Kidney epithelial cell (primary cell): ENCODE measurements at regions not wholly inside any gene's neighbourhood (a gene's known extent, or its start where the extent isn't known, plus 50 kb on each side); places are given as distances from the start of the nearest gene placed in this dataset.
"Not testable (repeated sequence)": the region's sequence is repeated elsewhere in the genome, so short reads cannot be mapped to it uniquely, and the experiment has no call there.

ENCODE experiments used
- DNase-seq: peaks from one replicate; pipeline ENCODE4 v3.0.0-alpha.2; 2010; ENCODE audit warnings: low read depth
- H3K27me3 ChIP-seq: 2 replicates; pipeline ENCODE4 v1.6.0; 2011; ENCODE audit warnings: low read length; ENCODE audit not compliant: control insufficient read depth, insufficient read depth
- H3K36me3 ChIP-seq: 2 replicates; pipeline ENCODE4 v1.5.1; 2011; ENCODE audit warnings: low read length; ENCODE audit not compliant: control insufficient read depth, insufficient read depth
- H3K4me3 ChIP-seq: 2 replicates; pipeline ENCODE4 v1.5.1; 2011; ENCODE audit warnings: low read depth, mild to moderate bottlenecking, control low read depth, low read length
- TF ChIP-seq, protein P1 (sequence below): IDR thresholded peaks from 2 replicates; pipeline ENCODE4 v1.5.1; 2011; ENCODE audit warnings: mild to moderate bottlenecking, moderate library complexity, low read length, control low read depth, inconsistent platforms; ENCODE audit not compliant: insufficient read depth, poor library complexity, severe bottlenecking

DNA sequence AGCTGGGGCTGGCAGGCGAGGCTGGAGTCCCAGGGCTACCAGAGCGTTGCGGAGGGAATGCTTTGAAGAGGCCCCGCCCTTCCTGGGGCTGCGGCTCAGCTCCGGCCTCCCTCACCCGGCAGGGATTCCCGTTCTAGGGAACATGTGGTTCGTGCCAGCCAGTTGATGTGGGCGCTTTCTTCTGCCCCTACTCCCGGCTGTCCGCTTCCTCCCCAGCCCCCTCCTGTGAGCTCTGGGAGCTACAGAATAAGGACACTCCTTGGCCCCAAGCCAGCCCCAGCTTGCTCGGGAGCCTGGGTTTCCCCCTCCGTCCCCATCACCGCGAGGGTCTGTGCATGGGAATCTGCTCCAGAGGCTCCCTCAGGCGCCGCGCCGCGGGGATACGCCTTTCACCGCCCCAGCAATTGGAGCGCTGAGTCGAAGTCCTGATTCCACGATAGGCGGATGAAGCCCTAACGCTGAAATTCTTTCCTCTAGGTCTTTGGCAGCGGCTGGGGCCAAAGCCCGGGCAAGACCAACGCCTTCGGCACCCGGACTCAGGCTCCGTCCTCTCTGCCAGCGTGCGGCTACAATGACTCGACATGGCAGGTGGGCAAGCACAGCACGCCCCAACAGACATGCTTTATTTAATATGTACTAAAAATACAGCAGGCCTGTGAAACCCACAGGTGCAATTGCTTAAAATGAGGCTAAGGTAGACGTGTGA is 69.5 kb downstream of the KLF15 start:
- H3K36me3 ChIP-seq: no peaks in the 10 kb centered on the region
- TF ChIP-seq, protein P1, sequence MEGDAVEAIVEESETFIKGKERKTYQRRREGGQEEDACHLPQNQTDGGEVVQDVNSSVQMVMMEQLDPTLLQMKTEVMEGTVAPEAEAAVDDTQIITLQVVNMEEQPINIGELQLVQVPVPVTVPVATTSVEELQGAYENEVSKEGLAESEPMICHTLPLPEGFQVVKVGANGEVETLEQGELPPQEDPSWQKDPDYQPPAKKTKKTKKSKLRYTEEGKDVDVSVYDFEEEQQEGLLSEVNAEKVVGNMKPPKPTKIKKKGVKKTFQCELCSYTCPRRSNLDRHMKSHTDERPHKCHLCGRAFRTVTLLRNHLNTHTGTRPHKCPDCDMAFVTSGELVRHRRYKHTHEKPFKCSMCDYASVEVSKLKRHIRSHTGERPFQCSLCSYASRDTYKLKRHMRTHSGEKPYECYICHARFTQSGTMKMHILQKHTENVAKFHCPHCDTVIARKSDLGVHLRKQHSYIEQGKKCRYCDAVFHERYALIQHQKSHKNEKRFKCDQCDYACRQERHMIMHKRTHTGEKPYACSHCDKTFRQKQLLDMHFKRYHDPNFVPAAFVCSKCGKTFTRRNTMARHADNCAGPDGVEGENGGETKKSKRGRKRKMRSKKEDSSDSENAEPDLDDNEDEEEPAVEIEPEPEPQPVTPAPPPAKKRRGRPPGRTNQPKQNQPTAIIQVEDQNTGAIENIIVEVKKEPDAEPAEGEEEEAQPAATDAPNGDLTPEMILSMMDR: no peak
- H3K27me3 ChIP-seq: peaks cover 10% of the 10 kb centered on the region
- H3K4me3 ChIP-seq: peak overlapping the region; percentile 39
- peak; percentile 35 for DNase-seq

GRCh38 chr3:126287171-126287535 is 70.1 kb downstream of the KLF15 start:
- H3K27me3 ChIP-seq: peaks cover 10% of the 10 kb centered on the region
- no peaks in the 10 kb centered on the region for H3K36me3 ChIP-seq
- peak overlapping the region; percentile 39 for H3K4me3 ChIP-seq
- TF ChIP-seq, protein P1: no peak
- DNase-seq: no peak

- DNase-seq: no peak
- H3K36me3 ChIP-seq: no peaks in the 10 kb centered on the region
- TF ChIP-seq, protein P1: no peak
- peaks cover 5% of the 10 kb centered on the region for H3K27me3 ChIP-seq
- no peak overlapping the region for H3K4me3 ChIP-seq
These were observed 71.8 kb downstream of the KLF15 start for GRCh38 chr3:126285369-126285768.

DNA sequence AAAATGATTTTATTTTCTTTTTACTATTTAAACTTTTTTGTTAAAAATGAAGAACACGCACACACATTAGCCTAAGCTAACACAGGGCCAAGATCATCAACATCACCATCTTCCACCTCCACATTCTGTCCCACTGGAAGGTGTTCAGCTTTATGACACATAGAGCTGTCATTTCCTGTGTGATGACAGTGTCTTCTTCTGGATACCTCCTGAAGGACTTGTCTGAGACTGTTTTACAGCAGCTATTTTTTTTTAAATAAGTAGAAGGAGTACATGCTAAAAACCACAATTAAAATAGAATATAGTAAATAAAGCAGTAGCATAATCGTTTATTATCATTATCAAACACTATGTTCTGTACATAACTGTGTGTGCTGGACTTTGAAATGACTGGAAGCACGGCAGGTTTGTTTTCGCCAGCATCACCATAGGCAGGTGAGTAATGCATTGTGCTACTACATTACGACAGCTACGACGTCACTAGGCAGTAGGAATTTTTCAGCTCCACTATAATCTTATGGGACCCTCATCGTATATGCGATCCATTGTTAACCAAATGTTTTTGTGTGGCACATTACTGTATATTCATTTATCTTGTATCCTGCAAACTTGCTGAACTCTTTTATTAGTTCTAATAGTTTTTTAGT is 72.8 kb downstream of the KLF15 start:
- TF ChIP-seq, protein P1: no peak
- H3K27me3 ChIP-seq: peaks cover 5% of the 10 kb centered on the region
- H3K4me3 ChIP-seq: no peak overlapping the region
- H3K36me3 ChIP-seq: no peaks in the 10 kb centered on the region
- no peak for DNase-seq

DNA sequence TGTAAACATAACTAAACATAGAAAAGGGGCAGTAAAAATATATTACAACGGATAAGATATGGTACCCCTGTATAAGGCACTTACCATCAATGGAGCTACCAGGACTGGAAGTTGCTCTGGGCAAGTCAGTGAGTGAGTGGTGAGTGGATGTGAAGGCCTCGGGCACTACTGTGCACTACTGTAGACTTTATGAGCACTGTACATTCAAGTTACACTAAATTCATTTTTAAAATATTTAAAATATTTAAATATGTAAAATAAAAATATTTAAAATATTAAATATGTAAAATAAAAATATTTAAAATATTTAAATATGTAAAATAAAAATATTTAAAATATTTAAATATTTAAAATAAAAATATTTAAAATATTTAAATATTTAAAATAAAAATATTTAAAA is 73.6 kb downstream of the KLF15 start:
- DNase-seq, H3K36me3 ChIP-seq, H3K4me3 ChIP-seq, H3K27me3 ChIP-seq: not testable (repeated sequence)

DNA sequence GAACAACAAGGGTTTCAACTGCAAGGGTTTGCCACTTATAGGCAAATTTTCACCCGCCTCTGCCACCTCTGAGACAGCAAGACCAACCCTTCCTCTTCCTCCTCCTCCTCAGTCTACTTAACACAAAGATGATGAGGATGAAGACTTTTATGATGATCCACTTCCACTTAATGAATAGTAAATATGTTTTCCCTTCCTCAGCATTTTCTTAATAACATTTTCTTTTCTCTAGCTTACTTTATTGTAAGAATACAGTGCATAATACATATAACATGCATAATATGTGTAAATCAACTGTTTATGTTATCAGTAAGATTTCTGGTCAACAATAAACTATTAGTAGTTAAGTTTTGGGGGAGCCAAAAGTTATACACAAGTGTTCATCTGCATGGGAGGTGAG is 77.4 kb downstream of the KLF15 start:
- Histone ChIP-seq H3K4me3 (no peak overlapping the region), H3K36me3 (no peaks in the 10 kb centered on the region), H3K27me3 (no peaks in the 10 kb centered on the region)
- no peak for DNase-seq
- TF ChIP-seq, protein P1: no peak
